Suprapubic skin (tissue), 4 donors: ENCODE measurements at regions not wholly inside any gene's neighbourhood (a gene's known extent, or its start where the extent isn't known, plus 50 kb on each side); places are given as distances from the start of the nearest gene placed in this dataset.

Experiments used
- EP300 ChIP-seq: sonication (generic); formaldehyde crosslinking; IDR thresholded peaks from one replicate; pipeline ENCODE4 v1.6.1; 2017; ENCODE audit warnings: antibody characterized with exemption
- POLR2A ChIP-seq, 2 donors: fragments of 450-650 bp; IDR thresholded peaks; one replicate each; pipeline ENCODE4 v1.6.1; 2017; ENCODE audit warnings: antibody characterized with exemption in 2 of 2, mild to moderate bottlenecking in 2 of 2, moderate library complexity in 2 of 2
- POLR2AphosphoS5 ChIP-seq, 3 donors: sonication (generic); formaldehyde crosslinking; IDR thresholded peaks; one replicate each; pipeline ENCODE4 v1.6.1; 2017; ENCODE audit warnings: antibody characterized with exemption in 3 of 3
- TF ChIP-seq, protein P1 (sequence below), 2 donors: fragments of 200-600 bp in 1 of 2; fragments of 450-650 bp in 1 of 2; sonication (generic) in 1 of 2; IDR thresholded peaks; one replicate each; pipeline ENCODE4 v1.5.1; 2016 to 2019; ENCODE audit warnings: antibody characterized with exemption in 2 of 2, mild to moderate bottlenecking in 1 of 2, moderate library complexity in 1 of 2

DNA sequence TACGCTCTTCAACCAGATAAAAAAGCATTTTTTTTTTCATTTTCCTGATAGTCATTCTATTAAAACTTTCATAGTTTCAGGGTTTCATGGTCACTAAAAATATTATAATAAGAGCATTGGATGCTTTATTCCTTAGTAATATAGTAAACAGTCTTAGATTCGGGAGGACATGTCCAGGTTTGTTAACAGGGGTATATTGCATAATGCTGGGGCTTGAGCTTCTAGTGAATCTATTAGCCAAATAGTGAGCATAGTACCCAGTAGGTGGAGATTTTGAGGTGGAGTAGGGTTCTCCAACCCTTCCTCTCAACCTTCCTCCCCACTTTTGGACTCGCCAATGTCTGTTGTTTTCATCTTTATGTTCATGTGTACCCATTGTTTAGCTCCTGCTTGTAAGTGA, 277.4 kb upstream of the RGS6 start:
- TF ChIP-seq, protein P1, sequence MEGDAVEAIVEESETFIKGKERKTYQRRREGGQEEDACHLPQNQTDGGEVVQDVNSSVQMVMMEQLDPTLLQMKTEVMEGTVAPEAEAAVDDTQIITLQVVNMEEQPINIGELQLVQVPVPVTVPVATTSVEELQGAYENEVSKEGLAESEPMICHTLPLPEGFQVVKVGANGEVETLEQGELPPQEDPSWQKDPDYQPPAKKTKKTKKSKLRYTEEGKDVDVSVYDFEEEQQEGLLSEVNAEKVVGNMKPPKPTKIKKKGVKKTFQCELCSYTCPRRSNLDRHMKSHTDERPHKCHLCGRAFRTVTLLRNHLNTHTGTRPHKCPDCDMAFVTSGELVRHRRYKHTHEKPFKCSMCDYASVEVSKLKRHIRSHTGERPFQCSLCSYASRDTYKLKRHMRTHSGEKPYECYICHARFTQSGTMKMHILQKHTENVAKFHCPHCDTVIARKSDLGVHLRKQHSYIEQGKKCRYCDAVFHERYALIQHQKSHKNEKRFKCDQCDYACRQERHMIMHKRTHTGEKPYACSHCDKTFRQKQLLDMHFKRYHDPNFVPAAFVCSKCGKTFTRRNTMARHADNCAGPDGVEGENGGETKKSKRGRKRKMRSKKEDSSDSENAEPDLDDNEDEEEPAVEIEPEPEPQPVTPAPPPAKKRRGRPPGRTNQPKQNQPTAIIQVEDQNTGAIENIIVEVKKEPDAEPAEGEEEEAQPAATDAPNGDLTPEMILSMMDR (IDR thresholded peaks at IDR 0.05) = no peak
- TF ChIP-seq POLR2A (IDR thresholded peaks at IDR 0.05) (no peak), EP300 (no peak), POLR2AphosphoS5 (IDR thresholded peaks at IDR 0.05) (no peak)
